ENCODE measurements at regions not wholly inside any gene's neighbourhood (a gene's known extent, or its start where the extent isn't known, plus 50 kb on each side); places are given as distances from the start of the nearest gene placed in this dataset.

- intact Hi-C loops (cut with DNase I), result no loop called here
- peak in 1 of 2 donors; percentile 77 for DNase-seq
- Histone ChIP-seq H3K36me3 (ENCODE audit: control insufficient read depth in 1 of 2, insufficient read depth in 2 of 2, low read length in 1 of 2) (no peaks in the 10 kb centered on the region), H3K27me3 (ENCODE audit: control insufficient read depth in 1 of 2, insufficient read depth in 2 of 2, low read length in 1 of 2) (no peaks in the 10 kb centered on the region), H3K4me1 (ENCODE audit: control insufficient read depth in 1 of 2, insufficient read depth in 2 of 2, low read length in 2 of 2) (peaks cover 0 to 2% of the 10 kb centered on the region in 2 donors), H3K27ac (ENCODE audit: low read depth in 1 of 2, low read length in 2 of 2) (no peak overlapping the region), H3K9me3 (ENCODE audit: control insufficient read depth, low read length) (no peaks in the 10 kb centered on the region), H3K4me3 (ENCODE audit: low read length in 2 of 2) (no peak overlapping the region)
- peak; percentile 13 for ATAC-seq (ENCODE audit: low FRiP score)
- 31 to 43% methylated on average over 6 of the region's 6 CpGs for WGBS, 2 donors
Measured at GRCh38 chr7:98771519-98771918, 98.3 kb downstream of the TMEM130 start.

GRCh38 chr7:98771941-98772603, 97.7 kb downstream of the TMEM130 start:
- DNase-seq (no peak), ATAC-seq (ENCODE audit: low FRiP score) (no peak)
- Histone ChIP-seq H3K36me3 (ENCODE audit: control insufficient read depth in 1 of 2, insufficient read depth in 2 of 2, low read length in 1 of 2) (no peaks in the 10 kb centered on the region), H3K4me3 (ENCODE audit: low read length in 2 of 2) (no peak overlapping the region), H3K4me1 (ENCODE audit: control insufficient read depth in 1 of 2, insufficient read depth in 2 of 2, low read length in 2 of 2) (peaks cover 0 to 2% of the 10 kb centered on the region in 2 donors), H3K27me3 (ENCODE audit: control insufficient read depth in 1 of 2, insufficient read depth in 2 of 2, low read length in 1 of 2) (no peaks in the 10 kb centered on the region), H3K9me3 (ENCODE audit: control insufficient read depth, low read length) (no peaks in the 10 kb centered on the region), H3K27ac (ENCODE audit: low read depth in 1 of 2, low read length in 2 of 2) (peak overlapping the region in 1 of 2 donors; percentile 32)
- WGBS, 2 donors, result 24 to 30% methylated on average over 22 of the region's 22 CpGs
- intact Hi-C loops (cut with DNase I), result no loop called here

GRCh38 chr7:98774884-98775283, 94.9 kb downstream of the TMEM130 start:
- intact Hi-C loops (cut with DNase I), result no loop called here
- Histone ChIP-seq H3K27me3 (ENCODE audit: control insufficient read depth in 1 of 2, insufficient read depth in 2 of 2, low read length in 1 of 2) (no peaks in the 10 kb centered on the region), H3K4me3 (ENCODE audit: low read length in 2 of 2) (no peak overlapping the region), H3K27ac (ENCODE audit: low read depth in 1 of 2, low read length in 2 of 2) (no peak overlapping the region), H3K4me1 (ENCODE audit: control insufficient read depth in 1 of 2, insufficient read depth in 2 of 2, low read length in 2 of 2) (peaks cover 0 to 2% of the 10 kb centered on the region in 2 donors), H3K9me3 (ENCODE audit: control insufficient read depth, low read length) (no peaks in the 10 kb centered on the region), H3K36me3 (ENCODE audit: control insufficient read depth in 1 of 2, insufficient read depth in 2 of 2, low read length in 1 of 2) (no peaks in the 10 kb centered on the region)
- DNase-seq (no peak), ATAC-seq (ENCODE audit: low FRiP score) (no peak)
- 85% methylated on average over 4 of the region's 4 CpGs for WGBS, 2 donors

GRCh38 chr7:98777051-98777450, 92.8 kb downstream of the TMEM130 start:
- H3K27me3 ChIP-seq (ENCODE audit: control insufficient read depth in 1 of 2, insufficient read depth in 2 of 2, low read length in 1 of 2), result no peaks in the 10 kb centered on the region
- no peak overlapping the region for H3K4me3 ChIP-seq (ENCODE audit: low read length in 2 of 2)
- no peaks in the 10 kb centered on the region for H3K36me3 ChIP-seq (ENCODE audit: control insufficient read depth in 1 of 2, insufficient read depth in 2 of 2, low read length in 1 of 2)
- no peak overlapping the region for H3K27ac ChIP-seq (ENCODE audit: low read depth in 1 of 2, low read length in 2 of 2)
- ATAC-seq (ENCODE audit: low FRiP score) (no peak), DNase-seq (no peak)
- 84 to 85% methylated on average over 9 of the region's 9 CpGs for whole genome bisulfite sequencing, 2 donors
- intact Hi-C loops (cut with DNase I), result no loop called here
- H3K9me3 ChIP-seq (ENCODE audit: control insufficient read depth, low read length), result no peaks in the 10 kb centered on the region
- no peaks in the 10 kb centered on the region for H3K4me1 ChIP-seq (ENCODE audit: control insufficient read depth in 1 of 2, insufficient read depth in 2 of 2, low read length in 2 of 2)

- intact Hi-C loops (cut with DNase I), result no loop called here
- no peak for ATAC-seq (ENCODE audit: low FRiP score)
- Histone ChIP-seq H3K27ac (ENCODE audit: low read depth in 1 of 2, low read length in 2 of 2) (no peak overlapping the region), H3K27me3 (ENCODE audit: control insufficient read depth in 1 of 2, insufficient read depth in 2 of 2, low read length in 1 of 2) (no peaks in the 10 kb centered on the region), H3K36me3 (ENCODE audit: control insufficient read depth in 1 of 2, insufficient read depth in 2 of 2, low read length in 1 of 2) (no peaks in the 10 kb centered on the region), H3K4me1 (ENCODE audit: control insufficient read depth in 1 of 2, insufficient read depth in 2 of 2, low read length in 2 of 2) (no peaks in the 10 kb centered on the region), H3K4me3 (ENCODE audit: low read length in 2 of 2) (no peak overlapping the region), H3K9me3 (ENCODE audit: control insufficient read depth, low read length) (no peaks in the 10 kb centered on the region)
- no peak for DNase-seq
- WGBS, 2 donors, result 88 to 89% methylated on average over 4 of the region's 4 CpGs
Measured at GRCh38 chr7:98778421-98778820, 91.4 kb downstream of the TMEM130 start.

- 86 to 88% methylated on average over 22 of the region's 22 CpGs for WGBS, 2 donors
- Histone ChIP-seq H3K27ac (ENCODE audit: low read depth in 1 of 2, low read length in 2 of 2) (no peak overlapping the region), H3K4me3 (ENCODE audit: low read length in 2 of 2) (no peak overlapping the region), H3K9me3 (ENCODE audit: control insufficient read depth, low read length) (no peaks in the 10 kb centered on the region), H3K27me3 (ENCODE audit: control insufficient read depth in 1 of 2, insufficient read depth in 2 of 2, low read length in 1 of 2) (no peaks in the 10 kb centered on the region), H3K36me3 (ENCODE audit: control insufficient read depth in 1 of 2, insufficient read depth in 2 of 2, low read length in 1 of 2) (no peaks in the 10 kb centered on the region), H3K4me1 (ENCODE audit: control insufficient read depth in 1 of 2, insufficient read depth in 2 of 2, low read length in 2 of 2) (no peaks in the 10 kb centered on the region)
- intact Hi-C loops (cut with DNase I), result no loop called here
- ATAC-seq (ENCODE audit: low FRiP score) (no peak), DNase-seq (no peak)
Measured at GRCh38 chr7:98779800-98780587, 89.8 kb downstream of the TMEM130 start.

GRCh38 chr7:98784216-98784785, 85.5 kb downstream of the TMEM130 start:
- intact Hi-C loops (cut with DNase I), result no loop called here
- 89% methylated on average over 11 of the region's 11 CpGs for WGBS, 2 donors

GRCh38 chr7:98785929-98786571, 83.8 kb downstream of the TMEM130 start:
- no peaks in the 10 kb centered on the region for H3K27me3 ChIP-seq (ENCODE audit: control insufficient read depth in 1 of 2, insufficient read depth in 2 of 2, low read length in 1 of 2)
- no peak for DNase-seq
- intact Hi-C loops (cut with DNase I), result no loop called here
- 66 to 73% methylated on average over 14 of the region's 14 CpGs for WGBS, 2 donors
- no peaks in the 10 kb centered on the region for H3K9me3 ChIP-seq (ENCODE audit: control insufficient read depth, low read length)
- no peak overlapping the region for H3K27ac ChIP-seq (ENCODE audit: low read depth in 1 of 2, low read length in 2 of 2)
- no peak for ATAC-seq (ENCODE audit: low FRiP score)
- H3K4me1 ChIP-seq (ENCODE audit: control insufficient read depth in 1 of 2, insufficient read depth in 2 of 2, low read length in 2 of 2), result peaks cover 0 to 4% of the 10 kb centered on the region in 2 donors
- H3K4me3 ChIP-seq (ENCODE audit: low read length in 2 of 2), result no peak overlapping the region
- no peaks in the 10 kb centered on the region for H3K36me3 ChIP-seq (ENCODE audit: control insufficient read depth in 1 of 2, insufficient read depth in 2 of 2, low read length in 1 of 2)

More at GRCh38 chr7:98784216-98784785, 85.5 kb downstream of the TMEM130 start:
- ATAC-seq (ENCODE audit: low FRiP score), result no peak
- no peaks in the 10 kb centered on the region for H3K36me3 ChIP-seq (ENCODE audit: control insufficient read depth in 1 of 2, insufficient read depth in 2 of 2, low read length in 1 of 2)
- H3K4me3 ChIP-seq (ENCODE audit: low read length in 2 of 2), result no peak overlapping the region
- no peaks in the 10 kb centered on the region for H3K27me3 ChIP-seq (ENCODE audit: control insufficient read depth in 1 of 2, insufficient read depth in 2 of 2, low read length in 1 of 2)
- DNase-seq, result no peak
- peaks cover 0 to 4% of the 10 kb centered on the region in 2 donors for H3K4me1 ChIP-seq (ENCODE audit: control insufficient read depth in 1 of 2, insufficient read depth in 2 of 2, low read length in 2 of 2)
- H3K27ac ChIP-seq (ENCODE audit: low read depth in 1 of 2, low read length in 2 of 2), result no peak overlapping the region
- H3K9me3 ChIP-seq (ENCODE audit: control insufficient read depth, low read length), result no peaks in the 10 kb centered on the region
